GM20000 (cell line): ENCODE measurements at regions not wholly inside any gene's neighbourhood (a gene's known extent, or its start where the extent isn't known, plus 50 kb on each side); places are given as distances from the start of the nearest gene placed in this dataset.

ENCODE experiments used
- DNase-seq: peaks from one replicate; pipeline ENCODE4 v3.0.0; 2012; ENCODE audit warnings: low spot score
- TF ChIP-seq, protein P1 (sequence below): IDR thresholded peaks from 2 replicates; pipeline ENCODE4 v1.5.1; 2012; ENCODE audit warnings: mild to moderate bottlenecking, control low read depth; ENCODE audit errors: extremely low read depth, missing control alignments

DNA sequence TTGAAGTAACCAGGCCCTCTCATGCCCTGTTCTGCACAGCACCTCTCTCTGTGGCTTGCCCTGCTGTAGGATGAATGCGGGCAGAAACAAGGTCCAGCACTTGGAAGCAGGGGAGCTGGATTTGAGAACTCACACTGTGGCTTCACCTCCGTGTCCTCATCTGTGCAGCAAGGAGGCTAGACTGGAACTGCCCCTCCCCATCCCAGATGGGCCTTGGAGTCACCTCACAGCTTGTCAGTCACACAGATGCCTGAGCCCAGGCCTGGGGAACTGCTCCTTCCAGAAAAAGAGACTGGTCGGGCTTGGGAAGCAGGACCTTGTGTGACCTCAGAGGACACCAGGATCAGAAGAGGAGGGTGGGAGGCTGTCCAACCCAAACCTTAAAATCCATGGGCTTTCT, 180.8 kb downstream of the CCT6B start:
- DNase-seq, result no peak
- TF ChIP-seq, protein P1, sequence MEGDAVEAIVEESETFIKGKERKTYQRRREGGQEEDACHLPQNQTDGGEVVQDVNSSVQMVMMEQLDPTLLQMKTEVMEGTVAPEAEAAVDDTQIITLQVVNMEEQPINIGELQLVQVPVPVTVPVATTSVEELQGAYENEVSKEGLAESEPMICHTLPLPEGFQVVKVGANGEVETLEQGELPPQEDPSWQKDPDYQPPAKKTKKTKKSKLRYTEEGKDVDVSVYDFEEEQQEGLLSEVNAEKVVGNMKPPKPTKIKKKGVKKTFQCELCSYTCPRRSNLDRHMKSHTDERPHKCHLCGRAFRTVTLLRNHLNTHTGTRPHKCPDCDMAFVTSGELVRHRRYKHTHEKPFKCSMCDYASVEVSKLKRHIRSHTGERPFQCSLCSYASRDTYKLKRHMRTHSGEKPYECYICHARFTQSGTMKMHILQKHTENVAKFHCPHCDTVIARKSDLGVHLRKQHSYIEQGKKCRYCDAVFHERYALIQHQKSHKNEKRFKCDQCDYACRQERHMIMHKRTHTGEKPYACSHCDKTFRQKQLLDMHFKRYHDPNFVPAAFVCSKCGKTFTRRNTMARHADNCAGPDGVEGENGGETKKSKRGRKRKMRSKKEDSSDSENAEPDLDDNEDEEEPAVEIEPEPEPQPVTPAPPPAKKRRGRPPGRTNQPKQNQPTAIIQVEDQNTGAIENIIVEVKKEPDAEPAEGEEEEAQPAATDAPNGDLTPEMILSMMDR, result no peak

GRCh38 chr17:34776456-34777443, 184.5 kb downstream of the CCT6B start:
- TF ChIP-seq, protein P1, result no peak
- DNase-seq, result no peak

- DNase-seq, result no peak
- TF ChIP-seq, protein P1, result no peak
Observed at GRCh38 chr17:34773036-34773435, 188.2 kb downstream of the CCT6B start.

DNA sequence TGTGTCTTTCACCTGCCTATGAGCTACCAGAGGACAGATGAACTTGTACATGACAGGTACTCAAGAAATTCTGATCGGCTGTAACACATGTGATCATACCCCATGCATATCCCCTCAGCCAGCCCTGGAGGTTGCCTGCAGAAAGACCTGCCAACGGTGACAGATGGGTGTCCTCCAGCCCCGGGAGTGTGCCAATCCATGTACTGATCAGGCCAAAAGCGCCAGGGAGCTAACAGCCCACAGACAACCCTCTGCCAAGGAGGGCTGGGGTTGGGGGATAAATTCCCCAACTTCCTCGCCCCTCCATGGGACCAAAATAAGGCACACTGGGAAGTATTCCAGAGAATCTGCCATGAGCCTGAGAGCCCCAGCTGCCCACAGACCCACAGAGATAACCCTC, 189.4 kb downstream of the CCT6B start:
- TF ChIP-seq, protein P1, result no peak
- DNase-seq, result no peak

- TF ChIP-seq, protein P1, result no peak
- no peak for DNase-seq
Observed at GRCh38 chr17:34770586-34770985, 190.7 kb downstream of the CCT6B start.

DNA sequence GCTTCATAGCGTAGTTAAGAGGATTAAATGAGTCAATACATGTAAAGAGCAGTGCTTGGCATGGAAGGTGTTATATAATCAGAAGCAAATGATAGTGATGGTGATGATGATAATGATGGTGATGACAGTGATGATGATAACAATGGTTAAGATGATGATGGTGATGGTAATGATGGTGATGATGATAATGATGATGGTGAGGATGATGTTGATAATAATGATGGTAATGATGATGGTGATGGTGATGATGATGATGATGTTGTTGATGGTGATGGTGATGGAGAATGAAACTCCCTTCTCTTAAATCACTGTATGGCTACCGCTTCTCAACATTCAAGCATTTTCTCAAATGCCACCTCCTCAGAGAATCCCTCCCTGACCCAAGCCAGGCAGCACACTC, 190.5 kb downstream of the TMEM132E start:
- TF ChIP-seq, protein P1, result no peak
- DNase-seq, result no peak

GRCh38 chr17:34769049-34769448, 189.7 kb downstream of the TMEM132E start:
- no peak for DNase-seq
- TF ChIP-seq, protein P1, result no peak
